ENCODE measurements at regions not wholly inside any gene's neighbourhood (a gene's known extent, or its start where the extent isn't known, plus 50 kb on each side); places are given as distances from the start of the nearest gene placed in this dataset.

DNA sequence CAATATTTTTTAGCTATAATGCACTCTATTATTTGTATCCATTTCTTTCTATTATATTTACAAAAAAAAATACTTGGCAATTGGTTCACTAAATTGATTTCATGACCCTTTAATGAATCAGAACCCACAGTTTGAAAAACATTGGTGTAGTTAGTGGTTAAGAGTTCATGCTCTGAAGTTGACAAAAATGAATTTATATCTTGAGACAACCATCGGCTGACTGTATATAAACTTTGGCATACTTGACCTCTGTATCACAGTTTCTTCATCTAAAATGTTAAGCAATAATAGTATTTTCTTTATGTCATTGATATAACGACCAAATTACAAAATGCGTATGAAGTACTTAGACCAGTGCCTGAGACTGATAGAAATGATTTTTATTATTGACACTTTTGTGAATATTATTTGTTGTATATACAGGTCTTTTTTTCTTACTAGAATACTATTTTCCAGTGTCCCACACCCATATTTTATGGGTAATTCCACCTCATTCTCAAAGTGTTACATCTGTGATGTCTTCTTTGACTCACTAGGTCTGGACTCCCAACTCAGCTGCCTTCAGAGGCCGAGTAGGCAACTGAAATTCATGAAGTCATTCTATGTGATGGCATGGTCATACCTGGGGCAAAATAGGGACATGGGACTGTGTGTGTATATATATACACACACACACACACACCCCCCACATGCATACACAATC, 459.2 kb downstream of the RFPL4B start:
- no peak for DNase-seq

DNA sequence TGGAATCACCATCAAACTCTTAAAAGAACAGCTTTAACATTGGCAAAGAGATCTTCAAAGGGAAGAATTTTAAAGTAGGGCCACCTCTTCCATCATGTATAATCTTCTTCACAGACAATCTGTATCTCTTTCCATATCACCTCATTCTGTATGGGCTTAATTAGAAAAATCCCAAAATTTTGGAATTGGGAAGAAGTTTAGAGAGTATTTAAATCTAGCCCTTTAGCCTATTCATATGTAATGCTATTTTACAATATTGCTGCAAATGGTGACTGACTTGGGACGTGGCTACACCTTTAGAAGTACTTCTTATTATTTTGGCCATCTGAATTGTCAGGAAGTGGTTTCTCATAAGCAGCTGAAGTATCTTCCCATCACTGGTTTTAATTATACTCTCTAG, 474.3 kb downstream of the RFPL4B start:
- no peak for DNase-seq

DNA sequence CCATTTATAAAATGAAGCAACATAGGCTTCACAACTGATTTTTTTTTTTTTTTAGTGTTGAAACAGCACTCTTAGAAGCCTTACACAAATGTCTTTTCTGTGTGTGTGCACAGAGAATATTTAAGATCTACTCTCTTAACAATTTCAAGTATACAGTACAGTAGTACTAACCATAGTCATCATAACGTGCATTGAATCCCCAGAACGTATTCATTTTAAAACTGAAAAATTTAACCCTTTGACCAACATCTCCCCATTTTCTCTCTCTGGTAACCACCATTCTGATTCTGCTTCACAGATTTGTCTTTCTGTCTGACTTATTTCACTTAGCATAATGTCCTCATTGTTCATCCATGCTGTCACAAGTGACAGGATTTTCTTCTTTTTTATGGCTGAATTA, 475.6 kb downstream of the RFPL4B start:
- no peak for DNase-seq

DNA sequence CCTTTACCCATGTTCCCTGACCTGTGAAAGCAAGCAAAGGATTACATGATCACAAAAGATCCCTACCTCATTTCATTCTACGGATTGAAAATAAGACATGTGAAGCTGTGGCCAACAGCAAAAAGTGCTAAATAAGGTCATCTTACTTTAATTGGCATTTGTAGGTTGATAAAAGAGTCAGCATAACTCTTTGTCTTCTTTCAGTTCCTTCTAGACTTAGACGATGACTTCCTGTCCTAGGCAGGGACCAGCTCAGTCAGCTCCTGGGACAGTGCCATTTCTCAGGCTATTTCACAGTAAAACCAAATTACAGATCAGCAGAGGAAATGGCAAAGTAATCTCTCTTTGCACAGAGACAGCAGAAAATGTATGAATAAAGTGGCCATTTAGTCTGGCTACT, 480.7 kb downstream of the RFPL4B start:
- no peak for DNase-seq

DNA sequence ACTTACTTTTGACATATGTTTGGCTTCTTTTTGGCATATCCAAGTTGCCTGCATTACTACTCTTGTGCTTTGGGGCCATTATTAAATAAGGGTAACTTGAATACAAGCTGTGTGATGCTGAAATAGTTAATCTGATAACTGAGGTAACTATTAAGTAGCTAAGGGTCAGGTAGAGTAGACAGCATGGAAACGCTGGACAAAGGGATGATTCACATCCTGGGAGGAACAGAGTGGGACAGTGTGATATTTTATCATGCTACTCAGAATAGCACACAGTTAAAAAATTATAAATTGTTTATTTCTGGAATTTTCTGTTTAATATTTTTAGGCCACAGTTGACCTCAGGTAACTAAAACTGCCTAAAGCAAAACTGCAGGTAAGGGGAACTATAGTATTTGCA, 483.9 kb downstream of the RFPL4B start:
- no peak for DNase-seq

DNA sequence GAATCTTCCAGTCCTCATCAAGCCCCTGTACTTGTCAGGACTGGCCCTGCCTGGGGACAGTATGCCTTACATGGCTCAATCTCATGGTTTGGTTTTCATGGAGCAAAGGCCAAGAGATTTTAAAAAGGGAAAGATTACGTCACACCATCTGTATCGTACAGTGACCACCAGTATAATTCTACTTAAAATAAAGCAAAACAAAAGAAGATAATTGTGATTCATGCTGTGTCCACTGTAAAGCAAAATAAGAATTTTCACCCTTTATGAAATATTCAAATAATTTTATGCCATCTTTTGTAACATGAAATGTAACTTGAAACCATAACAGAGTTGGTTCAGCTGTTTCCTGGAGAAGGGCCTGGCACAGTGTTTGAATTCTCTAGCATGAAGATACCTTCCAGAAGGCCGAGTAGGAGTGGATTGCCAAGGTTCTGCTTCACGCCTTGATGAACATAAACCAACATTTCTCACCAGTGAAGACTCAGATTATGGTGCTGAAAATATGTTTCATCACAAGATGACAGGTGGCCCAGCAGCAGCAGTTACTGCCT, 486.5 kb downstream of the RFPL4B start:
- DNase-seq = no peak

DNA sequence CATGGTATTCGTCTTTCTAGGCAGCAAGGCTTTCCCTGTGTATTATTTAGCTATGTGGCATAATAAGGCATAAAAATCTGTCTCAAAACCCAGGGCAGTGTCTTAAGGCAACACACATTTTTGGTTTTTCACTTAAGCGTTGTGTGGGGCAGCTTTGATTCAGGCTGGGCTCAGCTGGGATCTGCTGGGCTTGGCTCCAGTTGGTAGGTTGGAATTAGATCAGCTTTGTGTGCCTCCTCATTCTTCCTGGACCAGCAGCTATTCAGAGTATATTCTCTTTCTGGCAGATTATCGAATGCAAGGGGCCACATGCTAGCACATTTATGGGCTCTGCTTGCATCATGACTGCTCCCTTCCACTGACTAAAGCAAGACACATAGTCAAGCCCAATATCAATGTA, 487.9 kb downstream of the RFPL4B start:
- no peak for DNase-seq

DNA sequence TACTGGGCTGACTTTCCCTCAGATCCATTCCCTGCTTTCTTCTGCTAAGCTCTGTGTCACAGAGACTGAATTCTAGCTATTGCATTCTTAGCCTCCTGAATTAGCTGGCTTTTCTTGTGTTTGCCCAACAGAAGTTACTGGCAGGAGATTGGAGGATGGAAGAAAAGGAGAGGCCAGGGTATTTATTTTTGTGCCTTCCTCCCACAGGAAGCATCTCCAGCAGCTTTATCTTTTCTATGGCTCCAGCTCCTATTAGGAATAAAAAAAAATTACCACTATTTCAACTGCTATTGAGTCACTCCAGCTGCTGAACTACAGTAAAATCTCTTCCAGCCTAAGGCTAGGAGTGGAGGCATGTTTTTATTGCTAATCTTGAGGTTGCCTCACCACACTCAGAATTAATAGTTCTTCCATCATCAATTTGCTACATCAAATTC, 492.4 kb downstream of the RFPL4B start:
- no peak for DNase-seq

DNA sequence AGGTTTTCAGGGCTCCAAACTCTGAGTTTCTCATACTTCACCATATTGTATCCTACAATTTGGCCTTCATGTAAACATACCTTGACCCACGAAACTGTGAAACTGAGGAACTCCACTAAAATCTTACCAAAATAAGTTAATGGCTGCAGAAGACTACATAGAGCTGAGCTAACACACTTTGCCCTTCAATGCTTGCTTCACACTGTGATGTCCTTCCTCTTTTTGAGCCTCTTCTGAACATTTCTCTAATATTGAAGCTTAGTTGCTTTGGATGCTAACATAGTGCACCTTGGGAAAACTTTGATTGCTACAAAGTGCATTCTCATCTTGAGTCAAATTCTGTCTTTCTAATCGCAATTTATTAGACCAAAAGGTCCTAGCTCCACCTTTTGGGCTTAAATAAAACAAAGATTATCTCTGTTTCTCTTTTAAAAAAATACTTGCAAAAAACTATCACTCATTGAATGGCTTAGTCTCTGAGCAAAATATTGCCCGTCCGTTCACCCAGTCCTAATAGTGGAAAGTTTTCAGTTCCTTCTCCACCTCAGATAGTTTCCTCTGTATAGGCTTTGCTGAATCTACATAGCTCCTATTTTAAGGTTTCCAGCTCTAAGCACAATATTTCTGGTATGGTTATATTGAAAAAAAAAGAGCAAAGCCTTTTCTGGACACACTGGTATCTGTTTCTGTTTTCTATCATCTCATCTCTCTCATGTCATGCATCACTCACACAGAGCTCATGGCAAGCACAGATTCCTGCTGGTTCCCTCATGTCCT, 494.6 kb downstream of the RFPL4B start:
- DNase-seq = no peak

DNA sequence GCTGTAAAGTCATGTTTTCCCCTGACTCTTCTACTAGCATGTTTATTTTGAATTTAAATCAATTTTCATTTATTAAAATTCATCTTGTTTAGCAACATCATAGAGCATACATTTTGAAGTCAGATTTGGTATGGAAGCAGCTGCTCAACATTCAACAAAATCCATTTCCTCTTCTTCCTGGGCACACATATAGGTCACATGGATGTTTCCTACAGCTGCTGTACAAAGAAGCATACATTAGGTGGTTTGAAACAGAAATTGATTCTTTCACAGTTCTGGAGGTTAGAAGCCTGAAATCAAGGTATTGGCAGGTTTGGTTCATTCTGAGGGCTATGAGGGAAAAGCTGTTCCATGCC, 495.2 kb downstream of the RFPL4B start:
- no peak for DNase-seq

DNA sequence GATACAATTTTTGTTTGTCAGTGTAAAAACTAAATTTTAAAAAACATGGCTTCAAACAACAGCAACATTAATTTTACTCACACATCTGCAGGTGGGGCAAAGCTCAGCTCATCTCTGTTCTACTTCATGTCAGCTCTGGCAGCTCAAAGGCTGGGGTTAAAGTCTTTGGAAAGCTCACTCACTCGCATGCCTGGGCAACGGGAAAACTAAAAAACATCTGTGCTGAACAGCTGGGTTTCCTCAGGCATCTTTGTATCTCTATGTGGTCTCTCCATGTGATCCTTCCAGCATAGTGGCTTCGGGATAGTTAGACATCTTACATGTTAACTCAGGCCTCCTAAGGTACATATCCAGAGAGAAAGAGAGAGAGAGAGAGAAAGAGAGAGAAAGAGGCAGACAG, 499.6 kb downstream of the RFPL4B start:
- no peak for DNase-seq

DNA sequence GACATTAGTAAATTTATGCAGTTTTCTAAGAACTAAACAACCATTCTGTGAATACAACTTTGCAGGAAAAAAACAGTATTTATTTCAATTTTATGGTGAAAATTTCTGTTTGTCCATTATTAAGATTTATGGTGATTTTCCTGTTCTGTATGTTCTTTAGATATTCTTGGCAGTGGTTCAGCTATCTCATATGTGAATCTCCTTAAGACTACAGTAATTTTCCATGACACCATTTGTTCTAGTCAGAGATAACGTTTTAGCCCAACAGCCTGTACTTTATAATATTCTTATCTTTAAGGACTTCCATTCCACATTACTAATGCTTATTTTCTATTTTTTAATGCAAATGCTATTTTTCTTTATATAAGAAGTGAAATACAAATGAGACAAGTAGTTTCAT, 504.0 kb downstream of the RFPL4B start:
- no peak for DNase-seq

DNA sequence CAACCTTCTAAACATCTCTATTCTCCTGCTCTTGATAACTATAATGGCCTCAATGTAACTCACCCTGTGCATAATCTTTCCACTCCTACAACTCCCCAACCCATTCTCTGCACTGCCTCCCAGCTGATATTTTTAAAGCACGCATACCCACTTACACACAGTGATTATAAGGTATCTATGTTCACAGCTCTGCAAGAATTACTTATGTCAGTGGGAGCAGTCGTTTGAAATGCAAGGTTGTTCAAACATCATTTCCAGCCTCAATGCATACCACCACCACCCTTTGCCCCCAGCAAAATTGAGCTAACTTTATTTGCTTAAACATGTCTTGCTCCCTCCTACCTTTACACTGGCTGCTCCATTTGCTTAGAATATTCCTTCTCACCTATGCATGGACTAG, 506.0 kb downstream of the RFPL4B start:
- no peak for DNase-seq

DNA sequence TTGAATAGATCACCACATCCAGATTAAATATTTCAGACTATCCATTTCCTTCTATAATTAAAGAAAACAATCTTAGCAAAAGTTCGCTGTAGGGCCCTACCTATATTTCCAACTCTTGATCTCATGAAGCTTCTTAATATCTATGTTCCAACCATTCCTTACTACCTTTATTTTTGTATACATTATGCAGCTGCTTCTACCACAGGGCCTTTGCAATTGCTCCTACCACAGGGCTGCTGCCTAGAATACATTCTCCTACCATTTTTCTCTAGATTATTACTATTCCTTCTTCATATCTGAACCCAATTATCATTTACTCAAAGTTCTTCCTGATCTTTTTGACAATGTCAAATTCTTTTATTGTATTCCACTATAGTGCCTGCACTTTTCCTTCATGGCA, 516.6 kb downstream of the RFPL4B start:
- DNase-seq = no peak

DNA sequence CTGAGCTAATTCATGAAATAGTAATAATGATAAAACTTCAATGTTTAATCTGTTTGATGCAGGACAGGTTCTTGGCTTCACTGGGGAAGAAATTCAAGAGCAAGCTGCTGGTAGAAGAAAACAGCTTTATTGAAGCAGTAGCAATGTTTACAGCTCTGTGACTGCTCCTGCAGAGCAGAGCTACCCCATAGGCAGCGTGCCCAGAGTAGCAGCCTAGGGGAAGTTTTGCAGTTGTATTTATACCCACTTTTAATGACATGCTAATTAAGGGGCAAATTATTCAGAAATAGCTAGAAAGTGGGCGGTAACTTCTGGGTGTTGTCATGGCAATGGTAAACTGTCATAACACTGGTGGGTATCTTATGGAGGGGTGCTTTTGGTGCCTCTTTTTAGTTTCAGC, 518.0 kb downstream of the RFPL4B start:
- DNase-seq = no peak

DNA sequence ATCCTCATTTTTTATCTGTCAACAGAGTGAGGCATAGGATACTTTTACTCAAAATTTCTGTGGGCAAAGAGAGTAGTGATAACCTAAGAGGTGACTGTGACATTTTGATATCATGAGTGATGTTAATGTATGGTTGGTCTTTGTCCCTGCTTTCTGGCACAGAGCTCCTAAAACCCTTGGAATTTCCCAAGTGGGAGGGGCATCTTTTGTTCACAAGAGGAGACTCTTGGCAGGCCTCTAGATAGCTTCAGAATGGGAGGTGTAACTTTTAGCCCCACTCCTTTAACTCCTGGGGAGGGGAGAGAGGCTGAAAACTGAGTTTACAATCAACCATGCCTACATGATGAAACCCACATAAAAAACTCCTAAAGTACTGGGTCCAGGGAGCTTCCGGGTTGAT, 527.8 kb downstream of the RFPL4B start:
- DNase-seq = no peak

DNA sequence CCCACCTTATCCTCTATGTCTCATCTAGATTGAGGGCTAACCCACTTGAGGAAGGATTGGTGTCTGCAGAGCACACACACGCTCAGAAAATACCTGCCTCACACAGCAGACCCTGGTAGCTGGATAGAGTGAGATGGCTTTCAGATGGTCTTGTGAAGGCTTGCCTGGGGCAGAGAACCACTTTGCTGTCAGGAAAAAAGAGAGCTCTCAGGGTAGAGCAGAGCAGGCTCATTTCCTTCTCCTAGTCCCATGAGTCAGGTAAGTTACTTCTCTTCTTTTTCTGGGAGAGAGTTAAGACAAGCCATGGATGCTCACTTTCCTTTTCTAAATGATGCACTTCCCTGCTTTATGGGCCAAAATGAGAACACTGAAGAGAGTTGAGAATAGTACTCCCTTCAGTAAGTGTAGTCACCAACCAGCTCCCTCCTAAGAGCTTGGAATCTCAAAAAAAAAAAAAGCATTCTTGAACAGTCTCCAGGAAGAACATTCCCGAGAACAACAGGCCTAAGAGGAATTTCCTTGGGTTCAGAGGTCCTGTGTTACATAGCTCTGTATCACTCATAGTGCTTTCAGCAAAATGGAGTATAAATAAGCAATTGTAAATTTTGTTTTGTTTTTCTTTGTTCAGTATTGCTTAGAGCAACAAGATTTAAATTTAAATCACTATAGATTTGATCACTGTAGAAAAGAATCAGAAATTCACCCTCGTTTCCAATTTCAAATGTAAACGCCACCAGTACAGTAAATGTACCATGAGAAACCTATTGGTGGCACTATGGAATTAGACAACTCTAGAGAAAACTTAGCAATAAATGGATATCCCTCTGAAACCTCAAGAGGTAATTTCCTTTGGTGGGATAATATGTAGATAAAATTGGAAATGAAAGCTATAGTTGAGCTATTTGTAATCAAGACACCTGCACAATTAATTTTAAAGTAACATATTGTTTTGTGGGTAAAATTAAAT, 530.3 kb downstream of the RFPL4B start:
- DNase-seq = no peak

DNA sequence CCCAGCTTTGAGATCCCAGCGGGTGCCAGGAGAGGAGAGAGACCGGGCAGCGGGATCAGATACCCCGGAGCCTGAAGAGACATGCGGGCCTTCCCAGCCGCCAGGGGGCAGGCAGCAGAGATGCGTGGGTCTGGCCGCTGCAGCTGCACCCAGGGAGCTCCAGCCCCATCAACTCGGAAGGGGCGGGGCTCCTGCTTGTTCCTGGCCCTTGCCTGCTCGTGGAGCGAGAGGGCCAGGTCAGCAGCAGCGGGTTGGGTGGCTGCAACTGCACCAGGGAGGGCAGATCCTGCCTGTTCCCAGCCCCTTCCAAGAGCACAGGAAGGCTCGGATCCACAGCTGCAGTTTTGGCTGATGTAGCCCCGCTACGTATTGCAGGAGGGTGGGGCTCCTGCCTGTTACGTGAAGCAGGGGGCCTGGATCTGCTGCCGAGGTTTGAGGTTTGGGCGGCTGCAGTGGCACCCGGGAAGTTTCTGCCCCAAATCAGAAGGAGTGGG, 532.8 kb downstream of the RFPL4B start:
- no peak for DNase-seq

DNA sequence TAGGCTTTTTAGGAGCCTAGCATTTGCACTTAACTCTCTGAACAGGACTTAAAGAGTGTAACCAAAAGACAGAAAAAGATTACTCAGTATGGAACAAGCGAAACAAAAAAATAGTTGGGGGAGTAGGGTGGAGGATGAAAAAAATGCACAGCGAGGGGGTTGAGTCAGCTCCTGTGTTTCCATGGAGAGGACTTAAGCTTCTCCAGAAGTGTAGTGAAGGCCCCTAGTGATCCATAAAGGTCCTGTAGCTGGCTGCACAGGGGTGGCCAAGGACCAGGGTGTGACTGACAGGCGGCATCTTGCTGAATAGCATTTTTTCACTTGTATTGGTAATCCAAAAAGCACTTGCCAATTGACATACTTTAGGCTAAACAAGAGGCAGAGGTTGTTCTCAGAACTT, 533.9 kb downstream of the RFPL4B start:
- no peak for DNase-seq

DNA sequence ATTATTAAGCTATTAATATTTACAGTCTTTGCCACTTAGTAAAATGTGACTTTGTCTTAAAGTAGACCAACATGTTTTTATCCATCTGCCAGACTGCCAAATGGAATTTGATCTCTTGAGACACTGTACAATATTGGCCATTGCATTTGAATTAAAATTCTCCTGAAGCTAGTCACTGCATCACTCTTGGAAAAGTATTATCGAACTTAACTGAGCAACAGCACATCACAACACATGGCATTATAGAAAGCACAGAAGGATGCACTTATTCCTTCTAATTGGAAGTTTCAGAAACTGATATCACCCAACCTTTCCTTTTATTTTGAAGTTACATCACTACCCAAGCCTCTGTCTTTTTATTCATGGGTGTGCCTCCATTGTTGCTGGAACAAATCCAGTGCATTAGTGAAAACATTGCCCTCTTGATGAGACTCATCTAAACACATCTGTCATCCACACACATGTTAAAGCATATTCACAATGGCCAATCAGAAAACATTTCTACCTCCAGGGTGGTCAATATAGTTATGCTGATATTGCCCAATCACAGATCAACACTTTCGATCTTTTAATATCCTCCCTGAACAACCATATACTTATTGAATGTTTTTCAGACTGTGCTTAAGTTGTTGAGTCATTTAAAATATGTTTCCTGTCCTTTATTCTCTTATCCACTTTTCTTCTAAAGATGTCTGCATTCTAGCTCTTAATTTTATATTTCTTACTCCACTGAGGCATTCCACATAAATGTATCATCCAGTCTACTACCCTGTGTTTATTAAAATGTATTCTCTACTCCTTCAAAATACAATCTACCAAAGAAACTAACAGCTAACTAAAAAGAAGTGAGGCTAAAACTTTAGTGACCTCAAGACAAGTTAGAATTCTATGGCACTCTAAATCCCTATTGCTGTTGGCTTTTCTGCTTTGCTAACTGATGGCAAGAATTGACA, 535.0 kb downstream of the RFPL4B start:
- DNase-seq = no peak

DNA sequence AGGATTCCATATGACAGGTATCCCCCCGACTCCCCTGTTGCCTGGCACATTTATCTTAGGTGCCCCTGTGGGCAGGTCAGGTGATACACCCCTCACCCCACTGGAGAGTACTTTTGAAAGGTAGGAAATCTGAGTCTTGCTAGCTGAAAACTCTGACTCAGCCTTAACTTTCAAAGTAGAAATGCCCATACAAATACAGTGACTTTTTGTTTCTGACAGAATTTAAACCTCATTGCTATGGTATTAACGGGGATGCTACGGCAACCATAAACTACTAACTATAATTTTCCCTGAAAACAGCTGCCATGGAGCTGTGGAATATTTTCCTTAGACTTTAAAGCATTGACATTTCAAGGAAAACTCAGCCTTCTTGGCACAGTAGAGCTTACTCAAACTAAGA, 536.0 kb downstream of the RFPL4B start:
- DNase-seq = no peak

DNA sequence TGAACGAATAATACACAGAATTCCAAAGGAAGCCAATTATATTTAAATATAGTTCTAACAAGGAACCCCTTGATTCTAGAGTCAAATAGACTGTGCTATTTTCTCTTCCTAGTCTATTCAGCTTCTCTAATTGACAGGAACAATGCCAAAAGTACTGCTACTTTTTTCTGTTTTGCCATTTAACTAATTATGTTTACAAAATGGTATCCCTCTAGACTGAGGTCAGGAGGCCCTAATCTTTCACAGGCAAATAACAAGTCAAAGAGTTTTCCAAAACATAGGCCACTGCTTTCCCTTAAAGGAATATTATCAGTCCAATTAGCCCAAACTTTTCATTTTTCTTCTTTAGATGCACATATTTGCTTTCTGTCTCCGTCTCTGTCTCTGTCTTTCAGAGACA, 539.3 kb downstream of the RFPL4B start:
- DNase-seq = no peak
